HEK293 (cell line): ENCODE measurements at regions not wholly inside any gene's neighbourhood (a gene's known extent, or its start where the extent isn't known, plus 50 kb on each side); places are given as distances from the start of the nearest gene placed in this dataset.
"Not testable (repeated sequence)": the region's sequence is repeated elsewhere in the genome, so short reads cannot be mapped to it uniquely, and the experiment has no call there.

Experiments used
- CTCF ChIA-PET: fragments of 350-600 bp; formaldehyde crosslinking; extraction: SDS; loops from one replicate; lab custom pipeline; 2021; ENCODE audit warnings: antibody characterized with exemption; lab: Yijun Ruan, JAX
- POLR2A ChIA-PET: fragments of 300-600 bp; formaldehyde crosslinking; extraction: SDS; loops from one replicate; lab custom pipeline; 2020; ENCODE audit warnings: antibody characterized with exemption, inconsistent platforms; lab: Yijun Ruan, JAX
- H3K27ac ChIP-seq: fragments of 200-500 bp; sonication (Bioruptor generic); 2 replicates; pipeline ENCODE4 v1.5.1; 2014; ENCODE audit warnings: low read depth, low read length, control low read depth, inconsistent platforms; ENCODE audit errors: extremely low read depth
- H3K36me3 ChIP-seq, 2 experiments: fragments of 200-500 bp in 1 of 2; sonication (Bioruptor generic) in 1 of 2; 1 replicate in 1 of 2; 2 replicates in 1 of 2; pipeline ENCODE4 v1.5.1; 2014 to 2017; ENCODE audit warnings: inconsistent platforms in 2 of 2, low read length in 2 of 2; ENCODE audit not compliant: control insufficient read depth in 2 of 2, insufficient read depth in 1 of 2
- H3K4me1 ChIP-seq: fragments of 200-500 bp; sonication (Bioruptor generic); 2 replicates; pipeline ENCODE4 v1.5.1; 2014; ENCODE audit warnings: mild to moderate bottlenecking, low read length, inconsistent platforms; ENCODE audit not compliant: control insufficient read depth, insufficient read depth
- H3K4me3 ChIP-seq: 2 replicates; pipeline ENCODE4 v1.5.1; 2011; ENCODE audit warnings: low read depth, mild to moderate bottlenecking, control low read depth, low read length, moderate library complexity
- H3K9me3 ChIP-seq: fragments of 200-500 bp; sonication (Bioruptor generic); 2 replicates; pipeline ENCODE4 v1.5.1; 2014; ENCODE audit warnings: low read depth, low read length, inconsistent platforms; ENCODE audit not compliant: control insufficient read depth, insufficient read depth
- ATF2 ChIP-seq: fragments of 450-650 bp; formaldehyde crosslinking; IDR thresholded peaks from 2 replicates; pipeline ENCODE4 v1.5.1; 2016; ENCODE audit warnings: missing biosample characterization, missing genetic modification characterization, low read depth
- GLI2 ChIP-seq: fragments of 450-650 bp; formaldehyde crosslinking; IDR thresholded peaks from 2 replicates; pipeline ENCODE4; 2017; ENCODE audit warnings: missing biosample characterization, missing genetic modification characterization, low read depth, borderline replicate concordance
- KLF1 ChIP-seq: fragments of 450-650 bp; formaldehyde crosslinking; IDR thresholded peaks from 2 replicates; pipeline ENCODE4 v1.5.1; 2016; ENCODE audit warnings: missing biosample characterization, missing genetic modification characterization
- REPIN1 ChIP-seq: fragments of 450-650 bp; formaldehyde crosslinking; IDR thresholded peaks from 2 replicates; pipeline ENCODE4 v1.5.1; 2017; ENCODE audit warnings: missing biosample characterization, missing genetic modification characterization, low read depth
- SP7 ChIP-seq: fragments of 450-650 bp; formaldehyde crosslinking; IDR thresholded peaks from 2 replicates; pipeline ENCODE4 v1.5.1; 2016; ENCODE audit warnings: missing biosample characterization, missing genetic modification characterization
- ZBTB44 ChIP-seq: fragments of 450-650 bp; IDR thresholded peaks from 2 replicates; pipeline ENCODE4 v1.5.1; 2018; ENCODE audit warnings: missing biosample characterization, mild to moderate bottlenecking, missing genetic modification characterization
- ZFHX2 ChIP-seq: fragments of 450-650 bp; formaldehyde crosslinking; conservative IDR thresholded peaks from 2 replicates; pipeline ENCODE4 v1.5.1; 2016; ENCODE audit warnings: missing biosample characterization, missing genetic modification characterization
- ZNF112 ChIP-seq: fragments of 450-650 bp; formaldehyde crosslinking; IDR thresholded peaks from 2 replicates; pipeline ENCODE4 v1.5.0; 2017; ENCODE audit warnings: missing biosample characterization, missing genetic modification characterization
- ZNF114 ChIP-seq: fragments of 450-650 bp; formaldehyde crosslinking; IDR thresholded peaks from 2 replicates; pipeline ENCODE4 v1.5.0; 2017; ENCODE audit warnings: missing biosample characterization, missing genetic modification characterization
- ZNF221 ChIP-seq: fragments of 450-650 bp; formaldehyde crosslinking; IDR thresholded peaks from 2 replicates; pipeline ENCODE4 v1.5.1; 2017; ENCODE audit warnings: missing biosample characterization, missing genetic modification characterization, borderline replicate concordance
- ZNF292 ChIP-seq: fragments of 450-650 bp; formaldehyde crosslinking; IDR thresholded peaks from 2 replicates; pipeline ENCODE4 v1.5.1; 2016; ENCODE audit warnings: low read depth, missing biosample characterization, missing genetic modification characterization, borderline replicate concordance
- ZNF335 ChIP-seq: fragments of 450-650 bp; formaldehyde crosslinking; conservative IDR thresholded peaks from 2 replicates; pipeline ENCODE4 v1.5.1; 2016; ENCODE audit warnings: missing biosample characterization, missing genetic modification characterization
- ZNF488 ChIP-seq: fragments of 450-650 bp; formaldehyde crosslinking; IDR thresholded peaks from 2 replicates; pipeline ENCODE4 v1.5.1; 2016; ENCODE audit warnings: missing biosample characterization, missing genetic modification characterization
- ZNF501 ChIP-seq: fragments of 450-650 bp; formaldehyde crosslinking; IDR thresholded peaks from 2 replicates; pipeline ENCODE4 v1.5.1; 2016; ENCODE audit warnings: missing biosample characterization, missing genetic modification characterization
- ZNF510 ChIP-seq: fragments of 450-650 bp; formaldehyde crosslinking; IDR thresholded peaks from 2 replicates; pipeline ENCODE4 v1.5.1; 2018; ENCODE audit warnings: mild to moderate bottlenecking, missing genetic modification characterization, missing biosample characterization; ENCODE audit not compliant: insufficient replicate concordance
- ZNF529 ChIP-seq: fragments of 450-650 bp; formaldehyde crosslinking; IDR thresholded peaks from 2 replicates; pipeline ENCODE4 v1.5.1; 2017; ENCODE audit warnings: missing genetic modification characterization, missing biosample characterization; ENCODE audit not compliant: insufficient replicate concordance
- ZNF600 ChIP-seq: fragments of 450-650 bp; formaldehyde crosslinking; IDR thresholded peaks from 2 replicates; pipeline ENCODE4 v1.5.1; 2016; ENCODE audit warnings: missing biosample characterization, missing genetic modification characterization
- ZNF621 ChIP-seq: fragments of 450-650 bp; formaldehyde crosslinking; IDR thresholded peaks from 2 replicates; pipeline ENCODE4 v1.5.1; 2017; ENCODE audit warnings: missing biosample characterization, missing genetic modification characterization
- ZNF692 ChIP-seq: fragments of 450-650 bp; formaldehyde crosslinking; IDR thresholded peaks from 2 replicates; pipeline ENCODE4 v1.5.1; 2016; ENCODE audit warnings: missing biosample characterization, missing genetic modification characterization
- ZNF76 ChIP-seq: fragments of 450-650 bp; formaldehyde crosslinking; IDR thresholded peaks from 2 replicates; pipeline ENCODE4; 2016; ENCODE audit warnings: low read depth, missing biosample characterization, missing genetic modification characterization, borderline replicate concordance
- ZNF785 ChIP-seq: fragments of 450-650 bp; formaldehyde crosslinking; IDR thresholded peaks from 2 replicates; pipeline ENCODE4 v1.5.1; 2016; ENCODE audit warnings: missing biosample characterization, missing genetic modification characterization

- TF ChIP-seq ZNF529 (tag by site-specific recombination): no peak
Measured at GRCh38 chr17:5896215-5896614, 174.0 kb upstream of the WSCD1 start (continued).

- TF ChIP-seq ZNF501 (tag by site-specific recombination): no peak
- TF ChIP-seq ZNF692 (tag by site-specific recombination): no peak
- no peak for TF ChIP-seq REPIN1
- TF ChIP-seq ZFHX2 (tag by site-specific recombination): no peak
- TF ChIP-seq ZNF292: no peak
- no peak for TF ChIP-seq ZNF335
- no peak for TF ChIP-seq ZBTB44 (tag by site-specific recombination)
- TF ChIP-seq SP7 (tag by site-specific recombination): no peak
- no peak for TF ChIP-seq GLI2 (tag by site-specific recombination)
- no peak for TF ChIP-seq ZNF221
- no peak for TF ChIP-seq ZNF76
- no peak for TF ChIP-seq ZNF621 (tag by site-specific recombination)
- no peak for TF ChIP-seq ZNF785 (tag by site-specific recombination)
- TF ChIP-seq ZNF114 (tag by site-specific recombination): no peak
- no peak for TF ChIP-seq ZNF488 (tag by site-specific recombination)
- no peak for TF ChIP-seq KLF1 (tag by site-specific recombination)
- no peak for TF ChIP-seq ZNF510 (tag by site-specific recombination)
- TF ChIP-seq ZNF112 (tag by site-specific recombination): no peak
- TF ChIP-seq ZNF600 (tag by site-specific recombination): no peak
- TF ChIP-seq ATF2: no peak
- ChIA-PET POLR2A (no interaction called here), CTCF (no interaction called here)
- H3K4me1 ChIP-seq: no peaks in the 10 kb centered on the region
- no peaks in the 10 kb centered on the region for H3K9me3 ChIP-seq
- no peaks in the 10 kb centered on the region for H3K36me3 ChIP-seq
- no peak overlapping the region for H3K4me3 ChIP-seq
- no peak overlapping the region for H3K27ac ChIP-seq
Measured at GRCh38 chr17:5897275-5897911, 172.8 kb upstream of the WSCD1 start.

- POLR2A ChIA-PET, H3K9me3 ChIP-seq, H3K4me1 ChIP-seq, CTCF ChIA-PET, H3K27ac ChIP-seq, H3K4me3 ChIP-seq, H3K36me3 ChIP-seq: not testable (repeated sequence)
Measured at GRCh38 chr17:5897981-5898380, 172.2 kb upstream of the WSCD1 start.
